Stimulated activated CD8-positive, alpha-beta memory T cell treated with anti-CD3 and anti-CD28 coated beads, Interleukin-4, amount 100 ng/mL, for 48 hours (primary cell): ENCODE measurements at regions not wholly inside any gene's neighbourhood (a gene's known extent, or its start where the extent isn't known, plus 50 kb on each side); places are given as distances from the start of the nearest gene placed in this dataset.
"Not testable (repeated sequence)": the region's sequence is repeated elsewhere in the genome, so short reads cannot be mapped to it uniquely, and the experiment has no call there.

Experiments
- DNase-seq: peaks from one replicate; pipeline ENCODE4 v3.0.0-alpha.2; 2020

DNA sequence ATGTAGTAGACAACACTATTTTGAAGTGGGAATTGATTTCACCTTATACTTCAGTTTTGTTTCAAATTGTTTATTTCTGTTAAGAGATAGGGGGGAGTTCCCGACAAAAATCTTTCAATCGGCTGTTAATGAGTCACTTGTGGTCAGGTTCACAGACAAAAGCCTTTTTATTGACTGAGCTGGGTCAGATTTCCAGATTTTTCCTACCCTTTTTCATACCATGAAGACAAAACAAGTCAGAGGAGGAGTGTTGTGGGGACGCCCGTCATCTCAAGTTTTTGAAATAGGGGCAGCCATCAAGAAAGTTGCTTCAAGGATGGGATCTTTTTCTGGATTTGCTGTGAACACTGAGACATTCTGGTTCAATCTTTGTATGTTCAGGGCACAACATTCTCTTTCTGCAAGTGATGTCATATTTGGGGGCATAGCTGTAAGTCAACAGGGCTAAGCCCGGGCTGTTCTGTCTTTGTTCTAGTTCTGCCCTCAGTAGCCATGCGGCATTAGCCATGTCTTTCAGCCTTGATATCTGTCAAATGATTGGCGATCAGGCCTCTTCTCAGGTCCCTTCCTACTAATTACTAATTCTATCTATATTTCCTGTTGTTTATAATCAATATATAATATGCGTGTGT lies 496.0 kb upstream of the MARCKS start:
- DNase-seq = no peak

GRCh38 chr6:113362301-113363047 lies 494.7 kb upstream of the MARCKS start:
- no peak for DNase-seq

- no peak for DNase-seq
Observed at GRCh38 chr6:113363048-113363798, 493.9 kb upstream of the MARCKS start.

- DNase-seq = no peak
Observed at GRCh38 chr6:113363866-113364265, 493.3 kb upstream of the MARCKS start.

- no peak for DNase-seq
Observed at GRCh38 chr6:113364766-113365165, 492.4 kb upstream of the MARCKS start.

DNA sequence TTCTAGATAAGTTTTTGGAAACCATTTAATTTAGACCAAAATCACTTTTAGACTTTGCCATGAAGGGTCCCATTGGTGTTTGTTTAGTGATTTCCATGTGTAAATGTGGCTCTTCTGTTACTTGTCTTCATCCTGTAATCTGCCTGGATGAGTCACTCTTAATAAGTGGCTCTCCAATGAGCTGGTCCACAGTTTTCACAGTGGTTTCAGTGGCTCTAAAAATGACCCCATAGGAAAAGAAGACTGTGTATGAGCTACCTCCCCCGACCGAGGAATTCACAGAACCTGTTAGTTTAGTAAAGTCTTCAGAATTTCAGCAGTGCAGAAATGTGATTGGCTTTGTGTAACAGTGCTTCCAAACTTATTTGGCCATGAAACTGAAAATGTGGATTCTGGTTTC lies 492.0 kb upstream of the MARCKS start:
- no peak for DNase-seq

DNA sequence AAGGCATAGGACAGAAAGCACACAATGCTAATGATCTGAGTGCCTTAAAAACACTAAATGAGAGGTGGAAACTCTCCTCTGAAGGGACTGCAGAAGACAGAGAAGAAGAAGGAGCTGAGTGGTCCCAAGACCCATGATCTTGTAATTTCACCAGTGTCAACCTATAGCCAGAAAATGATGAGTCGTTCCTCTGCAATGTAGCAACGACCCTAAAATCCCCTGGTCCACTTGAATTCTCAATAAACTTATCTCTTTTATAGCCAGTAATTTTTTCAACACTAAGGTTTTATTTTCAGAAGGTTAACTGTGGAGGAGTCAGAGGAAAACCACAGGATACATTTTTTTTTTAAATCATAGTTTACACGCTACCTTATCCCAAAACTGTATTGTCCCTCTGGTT lies 490.6 kb upstream of the MARCKS start:
- no peak for DNase-seq

DNA sequence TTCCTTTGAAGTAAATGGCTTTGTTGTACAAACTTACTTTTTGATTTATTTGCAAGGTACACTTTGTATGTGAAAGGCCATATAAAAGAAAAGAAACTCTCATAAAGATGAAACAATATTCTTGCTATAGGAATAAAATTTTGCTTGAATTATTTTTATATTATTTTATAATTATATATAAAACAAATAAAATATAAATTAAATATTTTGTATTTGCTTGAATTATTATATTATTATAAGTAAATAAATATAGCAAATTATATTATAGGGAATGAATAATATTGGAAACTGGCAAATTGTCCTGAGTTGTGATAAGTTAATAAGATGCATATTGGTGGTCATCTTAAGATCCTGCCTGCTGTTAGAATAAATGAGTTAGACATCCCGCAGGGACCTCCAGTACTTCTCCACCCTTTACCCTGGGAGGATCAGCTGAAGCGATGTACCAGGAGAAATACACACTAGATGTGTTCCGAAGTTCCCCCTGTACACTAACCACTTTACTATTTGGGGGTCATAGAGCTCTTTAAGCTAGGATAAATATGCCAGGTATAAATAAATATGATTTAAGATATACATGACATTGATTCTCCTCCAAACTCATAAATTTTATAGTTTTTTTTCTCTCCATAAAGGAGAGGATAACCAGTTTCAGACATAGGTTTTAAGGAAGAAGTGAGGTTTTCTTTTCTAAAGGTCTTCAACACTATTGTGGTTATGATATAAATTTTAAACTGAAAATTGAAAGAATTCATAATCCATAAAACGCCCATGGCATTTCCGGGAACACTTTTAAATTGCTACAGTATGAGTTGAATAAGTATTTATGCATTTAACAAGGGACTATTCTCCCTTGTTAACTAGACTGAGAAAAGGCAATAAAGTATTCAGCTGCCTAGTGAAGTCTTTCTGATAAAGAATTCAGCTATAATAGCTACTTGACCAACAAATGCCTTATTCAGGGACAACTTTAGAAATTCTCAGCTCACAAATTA lies 486.3 kb upstream of the MARCKS start:
- no peak for DNase-seq

- not testable (repeated sequence) for DNase-seq
Observed at GRCh38 chr6:113375466-113375865, 481.7 kb upstream of the MARCKS start.

DNA sequence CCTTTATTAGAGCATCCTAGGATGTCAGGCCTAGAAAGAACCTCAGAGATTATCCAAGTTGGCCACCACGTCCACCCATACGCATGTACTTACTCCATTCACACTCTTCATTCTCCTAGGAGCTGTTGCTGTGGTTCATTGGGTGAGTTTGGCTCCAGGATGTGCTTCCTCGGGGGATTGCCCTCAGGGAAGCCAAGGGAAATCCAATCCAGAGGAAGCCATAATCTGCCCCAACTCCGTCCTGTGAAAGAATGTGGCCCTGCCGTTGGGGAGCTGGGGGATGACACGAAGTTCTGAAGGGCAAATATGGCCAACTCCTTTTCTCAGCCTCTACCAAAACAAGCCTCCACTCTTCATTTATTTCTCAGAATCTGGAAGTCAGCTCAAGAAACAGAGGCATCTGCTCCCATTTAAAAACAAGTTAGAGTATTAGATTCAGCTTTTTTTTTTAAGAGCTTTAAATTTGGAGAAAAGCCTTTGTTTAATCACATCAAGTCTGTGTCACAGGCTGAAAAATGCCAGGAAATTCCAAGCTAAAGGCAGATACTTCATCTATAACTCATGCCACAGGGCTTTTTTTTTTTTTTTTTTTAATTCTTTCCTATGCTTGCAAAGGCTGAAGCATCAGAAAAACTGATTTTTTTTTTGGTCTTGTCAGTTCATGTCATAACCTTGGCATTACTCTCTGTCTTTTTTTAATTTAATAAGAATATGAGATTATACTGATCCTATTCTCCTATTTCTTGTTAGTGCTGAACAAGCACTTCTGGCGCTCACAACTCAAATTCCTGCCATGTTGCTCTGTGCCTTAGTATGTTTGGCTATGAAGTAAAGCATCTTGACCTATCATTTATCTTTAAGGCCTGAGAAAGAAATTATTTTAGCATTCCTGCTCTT lies 480.9 kb upstream of the MARCKS start:
- DNase-seq = no peak

DNA sequence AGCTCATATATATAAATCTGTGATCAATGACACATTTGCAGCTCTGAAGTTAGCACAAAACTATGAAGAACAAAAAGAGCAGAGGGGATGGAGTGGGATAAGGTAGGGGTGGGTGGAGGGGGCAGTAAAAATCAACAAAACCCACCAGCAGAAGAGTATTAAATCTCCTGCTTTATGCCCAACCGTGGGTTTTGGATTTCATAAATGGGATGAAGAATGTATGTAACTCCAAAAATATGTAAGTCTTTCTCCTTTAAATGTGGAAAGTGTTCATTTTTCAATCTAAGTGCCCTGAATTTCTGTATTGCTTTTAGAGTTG lies 480.3 kb upstream of the MARCKS start:
- DNase-seq = no peak

DNA sequence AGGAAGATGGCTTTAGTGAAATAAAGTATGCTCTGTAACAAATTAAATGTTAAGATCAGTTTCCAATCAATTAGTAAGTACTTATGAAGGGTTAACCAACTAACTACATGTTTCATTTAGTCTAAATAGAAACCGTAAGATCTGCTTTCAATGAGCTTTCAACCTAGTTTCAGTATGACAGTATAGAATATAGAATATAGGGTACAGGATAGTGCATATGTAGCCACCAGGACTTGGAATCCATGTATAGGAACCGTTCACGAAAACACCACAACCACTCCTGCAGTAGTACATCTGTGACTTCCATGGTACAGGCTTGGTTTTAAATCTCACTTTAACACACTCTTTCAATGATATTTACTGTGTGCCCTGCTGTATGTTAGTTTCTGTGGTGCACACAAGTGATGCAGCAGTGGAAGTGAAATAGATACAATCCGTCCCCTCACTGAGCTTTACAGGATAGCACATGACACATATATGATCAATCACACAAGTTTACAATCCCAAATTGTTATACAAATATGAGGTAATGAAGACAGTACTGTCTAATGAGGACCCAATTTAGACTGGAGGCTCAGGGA lies 479.7 kb upstream of the MARCKS start:
- no peak for DNase-seq

GRCh38 chr6:113380591-113380990 lies 476.6 kb upstream of the MARCKS start:
- no peak for DNase-seq

DNA sequence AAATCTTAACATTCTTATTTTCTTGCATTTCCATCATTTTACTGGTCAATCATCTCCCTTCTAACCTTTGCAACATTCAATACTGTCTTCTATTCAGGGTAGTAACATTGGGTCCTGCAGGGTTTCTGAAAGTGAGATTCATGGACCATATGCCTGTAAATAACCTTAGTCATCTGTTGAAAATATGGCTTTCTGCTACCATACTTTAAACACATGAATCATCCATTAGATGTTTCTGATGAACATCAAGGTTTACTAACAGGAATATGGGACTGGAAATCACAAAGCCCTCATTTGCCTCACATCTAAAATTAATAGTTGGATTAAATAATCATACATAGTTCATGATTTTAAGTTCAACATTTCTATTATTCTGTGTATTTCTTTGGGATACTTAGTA lies 475.9 kb upstream of the MARCKS start:
- no peak for DNase-seq

DNA sequence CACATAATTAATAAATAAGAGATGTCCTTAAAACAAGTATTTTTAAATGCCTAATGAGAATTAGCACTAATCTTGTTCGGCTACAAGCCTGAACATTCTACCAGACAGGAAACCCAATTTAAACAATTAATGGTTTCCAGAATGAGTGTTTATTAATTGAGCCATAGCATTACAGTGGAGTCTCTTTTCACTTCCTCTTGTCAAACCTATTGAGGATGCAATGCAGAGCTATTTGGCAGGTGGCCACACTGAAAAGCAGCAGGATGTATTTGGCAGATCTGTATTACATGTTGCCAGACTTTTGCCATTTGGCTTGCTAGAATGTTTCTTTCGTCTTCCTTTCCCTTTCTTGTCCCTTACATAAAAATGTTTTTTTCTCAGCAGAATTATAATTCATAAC lies 475.2 kb upstream of the MARCKS start:
- DNase-seq = no peak

DNA sequence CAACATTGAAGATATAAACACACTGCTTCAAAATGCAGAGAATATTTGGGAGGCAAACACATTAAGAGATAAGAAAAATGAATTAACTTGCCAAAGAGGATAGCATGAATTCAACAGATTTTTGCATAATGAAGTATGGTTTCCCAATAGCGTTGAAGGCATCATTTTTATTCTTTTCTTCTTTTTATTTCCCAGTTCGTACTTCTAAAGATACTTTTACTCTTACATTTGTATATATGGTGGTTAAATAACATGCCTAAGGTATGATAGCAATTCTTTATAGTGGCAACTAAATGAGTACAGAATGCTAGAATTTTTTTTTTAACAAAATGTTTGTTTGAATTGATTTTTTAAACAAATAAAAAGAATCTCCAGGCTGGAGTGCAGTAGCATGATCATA lies 473.4 kb upstream of the MARCKS start:
- DNase-seq = no peak

DNA sequence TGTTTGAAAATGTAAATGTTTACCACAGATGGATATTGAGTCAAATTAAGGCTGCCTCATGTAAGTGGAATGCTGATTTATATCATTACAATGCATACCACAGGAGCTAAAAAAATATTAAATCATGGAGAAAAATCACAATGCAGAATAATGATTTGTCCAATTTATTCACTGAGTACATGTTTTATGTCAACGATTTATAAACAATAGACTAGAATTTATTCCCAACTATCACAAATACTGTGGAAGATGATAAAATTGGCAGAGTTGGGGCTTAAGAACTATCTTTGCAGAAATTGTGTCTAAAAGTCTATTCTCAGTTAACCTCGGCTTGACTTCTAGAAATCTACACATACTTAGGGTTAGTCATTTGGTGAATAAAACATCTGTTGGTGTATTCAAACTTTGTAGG lies 472.1 kb upstream of the MARCKS start:
- no peak for DNase-seq

DNA sequence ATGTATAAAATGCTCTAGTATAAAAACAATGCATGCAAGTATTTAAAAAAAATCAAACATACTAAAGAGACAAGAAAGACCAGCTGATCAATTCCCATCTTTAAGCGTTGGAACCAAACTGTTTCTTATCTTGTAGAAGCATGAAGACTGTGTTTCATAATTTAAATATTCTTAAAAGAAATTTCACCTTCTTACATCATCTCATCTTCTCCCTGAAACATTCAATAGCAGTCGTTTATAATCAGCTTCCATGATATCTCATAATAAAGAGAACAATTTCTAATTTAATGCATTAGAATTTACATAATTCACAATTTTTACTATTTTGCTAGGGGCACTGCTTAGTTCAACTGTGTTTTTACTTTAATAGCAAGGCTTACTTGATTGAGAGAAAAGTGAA lies 468.1 kb upstream of the MARCKS start:
- no peak for DNase-seq

DNA sequence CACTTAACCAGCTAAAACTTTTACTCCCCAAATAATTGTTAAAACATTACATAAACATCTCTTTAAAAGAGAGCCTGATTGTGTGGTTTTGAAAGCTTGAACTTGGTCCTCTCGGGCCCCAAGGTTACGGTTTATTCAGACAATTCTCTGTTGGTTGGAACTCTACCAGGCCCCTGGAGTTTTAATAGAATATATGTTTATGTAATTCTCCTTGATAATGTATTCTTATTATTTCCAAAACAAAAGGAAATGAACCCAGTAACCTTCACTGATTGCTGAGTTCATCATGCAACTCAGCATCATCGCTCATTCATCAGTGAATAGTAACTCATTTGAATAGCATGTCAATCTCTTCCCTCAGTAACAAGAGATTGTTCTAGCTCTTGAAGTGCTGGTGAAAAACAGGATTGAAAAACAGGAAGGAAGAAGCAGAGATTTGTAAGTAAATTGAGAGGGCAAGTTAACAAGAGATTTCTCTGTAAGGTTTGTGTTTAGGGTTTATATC lies 464.5 kb upstream of the MARCKS start:
- DNase-seq = no peak

DNA sequence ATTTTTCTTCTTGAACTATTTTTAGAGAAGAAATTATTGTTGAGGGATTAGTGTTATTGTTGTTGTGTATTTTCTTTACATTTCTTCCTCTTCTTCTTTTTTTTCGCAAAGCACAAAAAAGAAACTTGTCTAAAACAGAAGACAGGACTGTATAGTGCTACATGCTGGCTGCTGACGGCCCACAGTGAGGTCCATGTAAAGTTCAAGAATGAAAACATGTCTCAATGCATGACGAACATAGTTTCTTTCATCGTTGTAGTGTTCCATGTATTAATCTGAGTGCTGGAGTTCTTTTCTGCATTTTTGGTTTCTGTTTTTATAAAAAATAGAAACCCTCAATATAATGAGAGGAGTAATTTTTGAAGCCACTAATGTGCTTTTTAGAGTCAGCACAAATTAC lies 462.9 kb upstream of the MARCKS start:
- no peak for DNase-seq

GRCh38 chr6:113394729-113395128 lies 462.4 kb upstream of the MARCKS start:
- no peak for DNase-seq
